Hematopoietic multipotent progenitor cell treated with erythropoietin and hydrocortisone succinate and interleukin-3 and kit ligand, for 8 days (in vitro differentiated cells): ENCODE measurements at regions not wholly inside any gene's neighbourhood (a gene's known extent, or its start where the extent isn't known, plus 50 kb on each side); places are given as distances from the start of the nearest gene placed in this dataset.

Experiments
- DNase-seq: peaks from one replicate; pipeline ENCODE4 v3.0.0-alpha.2; 2015

GRCh38 chr5:58143727-58144126, 316.2 kb downstream of the PLK2 start:
- DNase-seq, result no peak

GRCh38 chr5:58143181-58143580, 316.7 kb downstream of the PLK2 start:
- DNase-seq, result no peak

GRCh38 chr5:58138791-58139190, 321.1 kb downstream of the PLK2 start:
- no peak for DNase-seq

- no peak for DNase-seq
Measured at GRCh38 chr5:58136406-58136805, 323.5 kb downstream of the PLK2 start.

- no peak for DNase-seq
Measured at GRCh38 chr5:58135571-58136335, 324.1 kb downstream of the PLK2 start.

GRCh38 chr5:58133631-58134296, 326.1 kb downstream of the PLK2 start:
- DNase-seq, result no peak

GRCh38 chr5:58133216-58133615, 326.7 kb downstream of the PLK2 start:
- no peak for DNase-seq

- DNase-seq, result no peak
Measured at GRCh38 chr5:58127255-58128220, 332.3 kb downstream of the PLK2 start.

GRCh38 chr5:58123501-58123900, 336.4 kb downstream of the PLK2 start:
- no peak for DNase-seq

GRCh38 chr5:58122848-58123392, 337.0 kb downstream of the PLK2 start:
- no peak for DNase-seq

- no peak for DNase-seq
Measured at GRCh38 chr5:58122157-58122556, 337.7 kb downstream of the PLK2 start.

GRCh38 chr5:58121391-58121790, 338.5 kb downstream of the PLK2 start:
- DNase-seq, result no peak

GRCh38 chr5:58117542-58117941, 342.3 kb downstream of the PLK2 start:
- no peak for DNase-seq

GRCh38 chr5:58116346-58116745, 343.5 kb downstream of the PLK2 start:
- no peak for DNase-seq

GRCh38 chr5:58115811-58116210, 344.1 kb downstream of the PLK2 start:
- no peak for DNase-seq

GRCh38 chr5:58114324-58114723, 345.6 kb downstream of the PLK2 start:
- no peak for DNase-seq

- DNase-seq, result no peak
Measured at GRCh38 chr5:58113172-58113571, 346.7 kb downstream of the PLK2 start.

- no peak for DNase-seq
Measured at GRCh38 chr5:58108511-58108910, 351.4 kb downstream of the PLK2 start.

GRCh38 chr5:58107704-58108103, 352.2 kb downstream of the PLK2 start:
- no peak for DNase-seq

GRCh38 chr5:58106754-58107410, 353.0 kb downstream of the PLK2 start:
- no peak for DNase-seq

- no peak for DNase-seq
Measured at GRCh38 chr5:58105836-58106235, 354.1 kb downstream of the PLK2 start.

- no peak for DNase-seq
Measured at GRCh38 chr5:58099257-58099656, 360.6 kb downstream of the PLK2 start.

- no peak for DNase-seq
Measured at GRCh38 chr5:58094031-58094430, 365.9 kb downstream of the PLK2 start.
